GM12878 (cell line): ENCODE measurements at regions not wholly inside any gene's neighbourhood (a gene's known extent, or its start where the extent isn't known, plus 50 kb on each side); places are given as distances from the start of the nearest gene placed in this dataset.

Experiments
- ATAC-seq: fragments of 200-7000 bp; cut with Tn5 transposase; 3 replicates; pipeline ENCODE4 v1.9.1; 2020; ENCODE audit warnings: mild to moderate bottlenecking, moderate library complexity
- BruUV-seq: library from RNA; stranded (reverse); fragments of 400-500 nt; replicated peaks from 2 replicates; lab custom pipeline; 2021; lab: Mats Ljungman, UMichigan
- CTCF ChIA-PET: fragments of 300-600 bp; sonication (Branson Sonifier 250); formaldehyde crosslinking; extraction: SDS; loops from one replicate; lab custom pipeline; 2021; ENCODE audit warnings: inconsistent platforms; lab: Yijun Ruan, JAX
- POLR2A ChIA-PET: fragments of 350-600 bp; formaldehyde crosslinking; extraction: SDS; loops from one replicate; lab custom pipeline; 2021; ENCODE audit warnings: inconsistent platforms; lab: Charles Lee
- RAD21 ChIA-PET: fragments of 300-600 bp; sonication (Branson Sonifier 250); formaldehyde crosslinking; loops from one replicate; lab custom pipeline; 2023; ENCODE audit warnings: antibody characterized with exemption; ENCODE audit not compliant: unreplicated experiment; lab: Charles Lee
- SMC1A ChIA-PET: fragments of 300-600 bp; sonication (Branson Sonifier 250); formaldehyde crosslinking; loops from one replicate; lab custom pipeline; 2023; ENCODE audit not compliant: unreplicated experiment, uncharacterized antibody; lab: Charles Lee
- DNase-seq: peaks from one replicate; pipeline ENCODE4 v3.0.0-alpha.2; 2011; ENCODE audit warnings: low read depth, low spot score
- FAIRE-seq: peaks from 3 replicates; lab custom pipeline; 2011; peaks lifted over from hg19 to GRCh38; lab: Jason Lieb, UNC
- H2AFZ ChIP-seq: 2 replicates; pipeline ENCODE4 v1.6.0; 2011; ENCODE audit warnings: low read depth, low read length, control low read depth; ENCODE audit not compliant: control insufficient read depth
- H3K27ac ChIP-seq: 2 replicates; pipeline ENCODE4 v1.5.1; 2011; ENCODE audit warnings: control low read depth; ENCODE audit not compliant: control insufficient read depth, insufficient read depth
- H3K27me3 ChIP-seq, 2 experiments: replicated peaks in 1 of 2; 2 replicates each; pipeline versions ENCODE4 v1.6.0 to v1.6.1; 2011; ENCODE audit warnings: low read length in 1 of 2; ENCODE audit not compliant: control insufficient read depth in 2 of 2, insufficient read depth in 2 of 2
- H3K36me3 ChIP-seq, 2 experiments: 2 replicates each; pipeline ENCODE4 v1.5.1; 2011; ENCODE audit warnings: low read length in 1 of 2; ENCODE audit not compliant: control insufficient read depth in 2 of 2, insufficient read depth in 2 of 2
- H3K4me1 ChIP-seq: 2 replicates; pipeline ENCODE4 v1.6.1; 2011; ENCODE audit warnings: mild to moderate bottlenecking, low read length, moderate library complexity, mixed read lengths; ENCODE audit not compliant: control insufficient read depth, insufficient read depth
- H3K4me2 ChIP-seq: 2 replicates; pipeline ENCODE4 v1.6.0; 2011; ENCODE audit warnings: control low read depth; ENCODE audit not compliant: control insufficient read depth, insufficient read depth
- H3K4me3 ChIP-seq: fragments of 200-600 bp; sonication (generic); 2 replicates; pipeline ENCODE4 v1.5.1; 2016
- H3K79me2 ChIP-seq: 2 replicates; pipeline ENCODE4 v1.6.0; 2011; ENCODE audit warnings: low read length; ENCODE audit not compliant: control insufficient read depth, insufficient read depth
- H3K9ac ChIP-seq: 2 replicates; pipeline ENCODE4 v1.8.0; 2011; ENCODE audit warnings: low read length, control low read depth, mixed read lengths; ENCODE audit not compliant: control insufficient read depth, insufficient read depth
- H3K9me3 ChIP-seq: replicated peaks from 3 replicates; pipeline ENCODE4 v1.5.1; 2011; ENCODE audit warnings: mild to moderate bottlenecking, low read length; ENCODE audit not compliant: control insufficient read depth, insufficient read depth
- H4K20me1 ChIP-seq: 2 replicates; pipeline ENCODE4 v1.6.0; 2011; ENCODE audit not compliant: control insufficient read depth, insufficient read depth
- CBX5 ChIP-seq: sonication (generic); IDR thresholded peaks from 2 replicates; pipeline ENCODE4 v1.6.1; 2016; ENCODE audit warnings: low read depth, moderate library complexity, mild to moderate bottlenecking, inconsistent platforms
- CHD4 ChIP-seq: fragments of 200-600 bp; sonication (generic); IDR thresholded peaks from 2 replicates; pipeline ENCODE4 v1.6.1; 2016; ENCODE audit warnings: mild to moderate bottlenecking
- EGR1 ChIP-seq, 2 experiments: IDR thresholded peaks; 1 replicate in 1 of 2; 2 replicates in 1 of 2; pipeline ENCODE4 v1.6.1; 2011 to 2012; ENCODE audit warnings: low read depth in 2 of 2, low read length in 2 of 2, borderline replicate concordance in 1 of 2, mild to moderate bottlenecking in 1 of 2, moderate library complexity in 1 of 2
- EP300 ChIP-seq, 2 experiments: fragments of 150-350 bp in 1 of 2; IDR thresholded peaks; 2 replicates each; pipeline ENCODE4 v1.6.1; 2011 to 2012; ENCODE audit warnings: low read depth in 2 of 2, low read length in 2 of 2, borderline replicate concordance in 1 of 2, improper control_type of control experiment in 1 of 2, inconsistent platforms in 1 of 2; ENCODE audit not compliant: control insufficient read depth in 1 of 2
- GABPA ChIP-seq: IDR thresholded peaks from 2 replicates; pipeline ENCODE4 v1.6.1; 2014; ENCODE audit warnings: antibody characterized with exemption, low read depth, mild to moderate bottlenecking, inconsistent platforms
- PML ChIP-seq: IDR thresholded peaks from 2 replicates; pipeline ENCODE4 v1.6.1; 2012; ENCODE audit warnings: low read length, inconsistent platforms
- RCOR1 ChIP-seq: conservative IDR thresholded peaks from 2 replicates; pipeline ENCODE4 v1.6.1; 2012; ENCODE audit warnings: low read depth, low read length, improper control_type of control experiment
- RELA ChIP-seq: fragments of 450-650 bp; IDR thresholded peaks from 2 replicates; pipeline ENCODE4 v1.8.0; 2014; ENCODE audit warnings: borderline replicate concordance; ENCODE audit not compliant: partially characterized antibody
- SMARCA5 ChIP-seq: fragments of 450-650 bp; IDR thresholded peaks from 2 replicates; pipeline ENCODE4 v1.6.1; 2017; ENCODE audit warnings: mild to moderate bottlenecking
- WRNIP1 ChIP-seq: IDR thresholded peaks from 2 replicates; pipeline ENCODE4 v1.6.1; 2011; ENCODE audit warnings: low read depth, low read length, improper control_type of control experiment, borderline replicate concordance
- ZBED1 ChIP-seq: IDR thresholded peaks from 2 replicates; pipeline ENCODE4 v1.6.1; 2016; ENCODE audit warnings: borderline replicate concordance
- WGBS: methylation state at CpG from one replicate; pipeline ENCODE4 v1.1.6; 2016; ENCODE audit warnings: low lambda C conversion rate; ENCODE audit not compliant: insufficient replicate concordance, insufficient coverage; ENCODE audit errors: missing lambda C conversion rate; 5-methylcytosine and 5-hydroxymethylcytosine counted together
- in situ Hi-C: fragments of 300-500 bp; cut with MboI; formaldehyde crosslinking; loops from 9 replicates; pipeline ENCODE4 v1.14.3; 2018; ENCODE audit warnings: mixed read lengths
- intact Hi-C: fragments of 100-400 bp; cut with micrococcal nuclease; formaldehyde crosslinking; loops from one replicate; pipeline ENCODE4 v1.14.2; 2022; ENCODE audit not compliant: unreplicated experiment
- TF ChIP-seq, protein P1 (sequence below): fragments of 450-650 bp; IDR thresholded peaks from 2 replicates; pipeline ENCODE4 v1.6.1; 2017; ENCODE audit warnings: mild to moderate bottlenecking, moderate library complexity

- TF ChIP-seq RCOR1 = no peak
- TF ChIP-seq CBX5 = no peak
Observed at GRCh38 chr1:54461731-54462596, 55.8 kb upstream of the SSBP3 start (continued).

DNA sequence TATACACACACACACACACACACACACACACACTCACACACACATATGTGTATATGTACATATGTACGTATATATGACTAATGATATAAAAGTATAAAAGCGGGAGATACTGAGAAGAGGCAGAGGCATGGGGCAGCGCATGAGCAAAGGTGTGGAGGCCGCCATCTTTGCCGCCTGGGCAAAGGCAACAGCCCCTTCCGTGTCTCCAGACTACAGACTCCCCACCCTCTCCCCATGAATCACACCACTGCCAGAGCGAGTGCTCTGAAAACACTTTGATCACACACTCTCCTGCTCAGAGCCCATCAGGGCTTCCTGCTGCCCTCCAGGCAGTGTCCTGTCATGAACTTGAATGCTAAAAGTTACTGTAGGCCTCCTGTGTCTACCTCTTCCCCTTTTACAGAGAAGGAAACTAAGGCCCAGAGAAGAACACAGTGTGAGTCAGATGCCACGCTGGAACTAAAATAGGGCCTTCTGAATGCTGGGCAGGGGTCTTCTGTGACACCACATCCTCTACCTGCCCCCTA is 54.7 kb upstream of the SSBP3 start:
- ATAC-seq (no peak), FAIRE-seq (no peak), DNase-seq (no peak)
- H3K27ac ChIP-seq = no peak overlapping the region
- no peak overlapping the region for H2AFZ ChIP-seq
- CTCF ChIA-PET = interaction anchor here (0.9 kb wide), 1 partner anchor 25 kb away, joined by 4 read pairs; no protein-coding TSS in a partner anchor
- H3K4me1 ChIP-seq = peaks cover 10% of the 10 kb centered on the region
- 56% methylated on average over 8 of the region's 8 CpGs for WGBS
- in situ Hi-C loops = no loop called here
- SMC1A ChIA-PET = no interaction called here
- no peaks in the 10 kb centered on the region for H3K79me2 ChIP-seq
- no peaks in the 10 kb centered on the region for H3K27me3 ChIP-seq
- RAD21 ChIA-PET = no interaction called here
- no peak for TF ChIP-seq EP300 (IDR thresholded peaks at IDR 0.05; ENCODE audit: borderline replicate concordance in 1 of 2, control insufficient read depth in 1 of 2, low read depth in 2 of 2, low read length in 2 of 2)
- TF ChIP-seq PML = no peak
- TF ChIP-seq, protein P1, sequence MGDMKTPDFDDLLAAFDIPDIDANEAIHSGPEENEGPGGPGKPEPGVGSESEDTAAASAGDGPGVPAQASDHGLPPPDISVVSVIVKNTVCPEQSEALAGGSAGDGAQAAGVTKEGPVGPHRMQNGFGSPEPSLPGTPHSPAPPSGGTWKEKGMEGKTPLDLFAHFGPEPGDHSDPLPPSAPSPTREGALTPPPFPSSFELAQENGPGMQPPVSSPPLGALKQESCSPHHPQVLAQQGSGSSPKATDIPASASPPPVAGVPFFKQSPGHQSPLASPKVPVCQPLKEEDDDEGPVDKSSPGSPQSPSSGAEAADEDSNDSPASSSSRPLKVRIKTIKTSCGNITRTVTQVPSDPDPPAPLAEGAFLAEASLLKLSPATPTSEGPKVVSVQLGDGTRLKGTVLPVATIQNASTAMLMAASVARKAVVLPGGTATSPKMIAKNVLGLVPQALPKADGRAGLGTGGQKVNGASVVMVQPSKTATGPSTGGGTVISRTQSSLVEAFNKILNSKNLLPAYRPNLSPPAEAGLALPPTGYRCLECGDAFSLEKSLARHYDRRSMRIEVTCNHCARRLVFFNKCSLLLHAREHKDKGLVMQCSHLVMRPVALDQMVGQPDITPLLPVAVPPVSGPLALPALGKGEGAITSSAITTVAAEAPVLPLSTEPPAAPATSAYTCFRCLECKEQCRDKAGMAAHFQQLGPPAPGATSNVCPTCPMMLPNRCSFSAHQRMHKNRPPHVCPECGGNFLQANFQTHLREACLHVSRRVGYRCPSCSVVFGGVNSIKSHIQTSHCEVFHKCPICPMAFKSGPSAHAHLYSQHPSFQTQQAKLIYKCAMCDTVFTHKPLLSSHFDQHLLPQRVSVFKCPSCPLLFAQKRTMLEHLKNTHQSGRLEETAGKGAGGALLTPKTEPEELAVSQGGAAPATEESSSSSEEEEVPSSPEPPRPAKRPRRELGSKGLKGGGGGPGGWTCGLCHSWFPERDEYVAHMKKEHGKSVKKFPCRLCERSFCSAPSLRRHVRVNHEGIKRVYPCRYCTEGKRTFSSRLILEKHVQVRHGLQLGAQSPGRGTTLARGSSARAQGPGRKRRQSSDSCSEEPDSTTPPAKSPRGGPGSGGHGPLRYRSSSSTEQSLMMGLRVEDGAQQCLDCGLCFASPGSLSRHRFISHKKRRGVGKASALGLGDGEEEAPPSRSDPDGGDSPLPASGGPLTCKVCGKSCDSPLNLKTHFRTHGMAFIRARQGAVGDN = no peak
- no peak for TF ChIP-seq GABPA
- no peak for TF ChIP-seq RELA
- no peak for TF ChIP-seq ZBED1
- no peak for TF ChIP-seq SMARCA5
- no peak for TF ChIP-seq WRNIP1
- no peak for TF ChIP-seq CHD4
- no peak for TF ChIP-seq EGR1 (IDR thresholded peaks at IDR 0.05; ENCODE audit: borderline replicate concordance in 1 of 2, low read depth in 2 of 2, low read length in 2 of 2)
- no peaks in the 10 kb centered on the region for H3K36me3 ChIP-seq
- H3K4me2 ChIP-seq = no peak overlapping the region
- H4K20me1 ChIP-seq = no peaks in the 10 kb centered on the region
- POLR2A ChIA-PET = no interaction called here
- BruUV-seq = no TSS peak
- H3K9ac ChIP-seq = no peak overlapping the region
- H3K4me3 ChIP-seq = no peak overlapping the region
- intact Hi-C loops = no loop called here
- H3K9me3 ChIP-seq = no peaks in the 10 kb centered on the region
